ENCODE measurements at regions not wholly inside any gene's neighbourhood (a gene's known extent, or its start where the extent isn't known, plus 50 kb on each side); places are given as distances from the start of the nearest gene placed in this dataset.
"Not testable (repeated sequence)": the region's sequence is repeated elsewhere in the genome, so short reads cannot be mapped to it uniquely, and the experiment has no call there.

DNA sequence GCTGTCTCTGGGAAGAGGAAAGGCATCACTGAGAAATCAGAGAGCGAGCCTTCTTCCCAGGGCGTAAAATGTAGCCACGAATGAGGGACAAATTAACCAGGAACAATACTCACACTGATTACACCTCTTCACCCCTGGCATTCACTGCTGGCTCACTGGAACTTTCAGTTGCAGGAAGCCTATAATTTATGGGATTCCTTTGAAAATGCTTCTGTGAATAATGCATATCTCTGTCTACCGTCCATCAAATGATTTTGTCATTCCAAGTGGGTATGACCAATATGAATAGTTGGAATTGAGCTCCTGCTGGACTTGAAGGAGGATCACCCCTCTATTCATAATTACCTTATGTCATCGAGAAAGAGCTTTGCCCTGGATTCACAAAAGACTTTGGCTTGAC lies 360.3 kb upstream of the FZD8 start:
- Histone ChIP-seq H3K36me3 (ENCODE audit: control insufficient read depth, insufficient read depth, low read length) (no peaks in the 10 kb centered on the region), H3K4me3 (replicated peaks in 1 of 4; ENCODE audit: control extremely low read depth in 1 of 4, insufficient read depth in 1 of 4, low read depth in 3 of 4, low read length in 4 of 4) (no peak overlapping the region), H4K20me1 (ENCODE audit: control insufficient read depth, extremely low read depth, insufficient read depth, low read length) (no peaks in the 10 kb centered on the region), H3K27me3 (ENCODE audit: control insufficient read depth, insufficient read depth, low read length) (no peaks in the 10 kb centered on the region), H2AFZ (ENCODE audit: low read length) (no peak overlapping the region), H3K4me1 (ENCODE audit: control insufficient read depth, extremely low read depth, insufficient read depth, low read length) (no peaks in the 10 kb centered on the region), H3K9me3 (ENCODE audit: control insufficient read depth, insufficient read depth, low read depth, low read length) (no peaks in the 10 kb centered on the region), H3K9ac (ENCODE audit: insufficient read depth, low read length) (no peak overlapping the region), H3K4me2 (ENCODE audit: extremely low read depth, insufficient read depth, low read length) (no peak overlapping the region), H3K27ac (ENCODE audit: insufficient read depth, low read length) (no peak overlapping the region), H3K79me2 (ENCODE audit: control insufficient read depth, insufficient read depth, low read length) (no peaks in the 10 kb centered on the region)
- TF ChIP-seq, protein P1, sequence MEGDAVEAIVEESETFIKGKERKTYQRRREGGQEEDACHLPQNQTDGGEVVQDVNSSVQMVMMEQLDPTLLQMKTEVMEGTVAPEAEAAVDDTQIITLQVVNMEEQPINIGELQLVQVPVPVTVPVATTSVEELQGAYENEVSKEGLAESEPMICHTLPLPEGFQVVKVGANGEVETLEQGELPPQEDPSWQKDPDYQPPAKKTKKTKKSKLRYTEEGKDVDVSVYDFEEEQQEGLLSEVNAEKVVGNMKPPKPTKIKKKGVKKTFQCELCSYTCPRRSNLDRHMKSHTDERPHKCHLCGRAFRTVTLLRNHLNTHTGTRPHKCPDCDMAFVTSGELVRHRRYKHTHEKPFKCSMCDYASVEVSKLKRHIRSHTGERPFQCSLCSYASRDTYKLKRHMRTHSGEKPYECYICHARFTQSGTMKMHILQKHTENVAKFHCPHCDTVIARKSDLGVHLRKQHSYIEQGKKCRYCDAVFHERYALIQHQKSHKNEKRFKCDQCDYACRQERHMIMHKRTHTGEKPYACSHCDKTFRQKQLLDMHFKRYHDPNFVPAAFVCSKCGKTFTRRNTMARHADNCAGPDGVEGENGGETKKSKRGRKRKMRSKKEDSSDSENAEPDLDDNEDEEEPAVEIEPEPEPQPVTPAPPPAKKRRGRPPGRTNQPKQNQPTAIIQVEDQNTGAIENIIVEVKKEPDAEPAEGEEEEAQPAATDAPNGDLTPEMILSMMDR (conservative IDR thresholded peaks at IDR 0.05 in 1 of 2, IDR thresholded peaks at IDR 0.05 in 1 of 2; ENCODE audit: low read depth in 1 of 2, low read length in 2 of 2) = no peak
- no peak for TF ChIP-seq EZH2 (IDR thresholded peaks at IDR 0.05; ENCODE audit: low read length, missing control alignments)
- no peak for DNase-seq (ENCODE audit: low read depth in 2 of 2)

DNA sequence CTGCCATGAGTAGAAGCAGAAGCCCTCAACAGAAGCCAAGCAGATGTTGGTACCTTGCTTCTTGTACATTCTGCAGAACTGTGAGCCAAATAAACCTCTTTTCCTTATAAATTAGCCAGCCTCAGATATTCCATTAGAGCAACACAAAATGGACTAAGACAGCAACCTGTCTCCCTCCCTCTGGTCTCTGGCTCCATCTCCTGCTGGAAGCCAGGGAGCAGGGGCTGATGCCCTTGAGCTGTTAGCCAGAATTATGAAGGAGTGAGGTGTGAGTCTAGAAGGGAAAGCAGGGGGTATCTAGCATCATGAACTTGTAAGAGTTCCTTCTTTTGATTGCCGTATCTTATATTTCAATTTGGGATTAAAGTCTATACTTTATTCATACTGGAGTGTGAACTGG lies 358.7 kb upstream of the FZD8 start:
- not testable (repeated sequence) for H3K36me3 ChIP-seq (ENCODE audit: control insufficient read depth, insufficient read depth, low read length); H3K4me3 ChIP-seq (replicated peaks in 1 of 4; ENCODE audit: control extremely low read depth in 1 of 4, insufficient read depth in 1 of 4, low read depth in 3 of 4, low read length in 4 of 4); H3K4me2 ChIP-seq (ENCODE audit: extremely low read depth, insufficient read depth, low read length); H3K4me1 ChIP-seq (ENCODE audit: control insufficient read depth, extremely low read depth, insufficient read depth, low read length); H2AFZ ChIP-seq (ENCODE audit: low read length); H3K27ac ChIP-seq (ENCODE audit: insufficient read depth, low read length); H3K9ac ChIP-seq (ENCODE audit: insufficient read depth, low read length); H3K9me3 ChIP-seq (ENCODE audit: control insufficient read depth, insufficient read depth, low read depth, low read length); H4K20me1 ChIP-seq (ENCODE audit: control insufficient read depth, extremely low read depth, insufficient read depth, low read length); H3K27me3 ChIP-seq (ENCODE audit: control insufficient read depth, insufficient read depth, low read length); H3K79me2 ChIP-seq (ENCODE audit: control insufficient read depth, insufficient read depth, low read length)
- peak in 1 of 2 donors; percentile 4 for DNase-seq (ENCODE audit: low read depth in 2 of 2)
- TF ChIP-seq, protein P1 (conservative IDR thresholded peaks at IDR 0.05 in 1 of 2, IDR thresholded peaks at IDR 0.05 in 1 of 2; ENCODE audit: low read depth in 1 of 2, low read length in 2 of 2) = peak in 1 of 2 donors; percentile 15

DNA sequence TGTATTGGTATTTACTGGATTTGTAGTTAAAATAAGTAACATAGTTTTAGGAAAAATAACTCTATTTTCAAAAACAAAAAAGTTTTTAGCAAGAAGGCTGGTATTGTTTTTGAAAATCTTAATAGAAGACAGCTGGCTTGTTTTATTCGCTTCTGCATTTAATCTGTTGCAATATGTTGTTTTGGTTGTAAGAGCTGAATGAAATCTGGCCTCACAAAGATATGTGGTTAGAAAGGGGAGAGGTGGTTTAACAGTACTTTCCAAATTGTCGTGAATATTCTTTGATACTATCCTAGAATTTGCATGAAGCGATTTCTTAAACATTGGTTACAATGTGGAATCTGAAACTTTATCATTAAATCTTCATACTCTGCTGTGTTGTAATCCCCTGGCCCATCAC lies 355.9 kb upstream of the FZD8 start:
- H3K36me3 ChIP-seq (ENCODE audit: control insufficient read depth, insufficient read depth, low read length) = no peaks in the 10 kb centered on the region
- H3K79me2 ChIP-seq (ENCODE audit: control insufficient read depth, insufficient read depth, low read length) = no peaks in the 10 kb centered on the region
- H2AFZ ChIP-seq (ENCODE audit: low read length) = no peak overlapping the region
- H3K9ac ChIP-seq (ENCODE audit: insufficient read depth, low read length) = no peak overlapping the region
- no peaks in the 10 kb centered on the region for H4K20me1 ChIP-seq (ENCODE audit: control insufficient read depth, extremely low read depth, insufficient read depth, low read length)
- H3K27ac ChIP-seq (ENCODE audit: insufficient read depth, low read length) = no peak overlapping the region
- no peak overlapping the region for H3K4me3 ChIP-seq (replicated peaks in 1 of 4; ENCODE audit: control extremely low read depth in 1 of 4, insufficient read depth in 1 of 4, low read depth in 3 of 4, low read length in 4 of 4)
- H3K9me3 ChIP-seq (ENCODE audit: control insufficient read depth, insufficient read depth, low read depth, low read length) = no peaks in the 10 kb centered on the region
- no peak overlapping the region for H3K4me2 ChIP-seq (ENCODE audit: extremely low read depth, insufficient read depth, low read length)
- H3K4me1 ChIP-seq (ENCODE audit: control insufficient read depth, extremely low read depth, insufficient read depth, low read length) = no peaks in the 10 kb centered on the region
- H3K27me3 ChIP-seq (ENCODE audit: control insufficient read depth, insufficient read depth, low read length) = no peaks in the 10 kb centered on the region
- TF ChIP-seq, protein P1 (conservative IDR thresholded peaks at IDR 0.05 in 1 of 2, IDR thresholded peaks at IDR 0.05 in 1 of 2; ENCODE audit: low read depth in 1 of 2, low read length in 2 of 2) = no peak
- no peak for TF ChIP-seq EZH2 (IDR thresholded peaks at IDR 0.05; ENCODE audit: low read length, missing control alignments)
- no peak for DNase-seq (ENCODE audit: low read depth in 2 of 2)

Data from fibroblast of lung (primary cell).